K562 (cell line): ENCODE measurements at regions not wholly inside any gene's neighbourhood (a gene's known extent, or its start where the extent isn't known, plus 50 kb on each side); places are given as distances from the start of the nearest gene placed in this dataset.

Experiments used
- ATAC-seq: fragments of 200-7000 bp; cut with Tn5 transposase; 3 replicates; pipeline ENCODE4 v1.9.1; 2020; ENCODE audit warnings: moderate library complexity
- BruUV-seq: library from RNA; stranded (reverse); fragments of 400-500 nt; replicated peaks from 2 replicates; lab custom pipeline; 2021; lab: Mats Ljungman, UMichigan
- CTCF ChIA-PET: fragments of 300-600 bp; formaldehyde crosslinking; extraction: SDS; loops from one replicate; lab custom pipeline; 2021; ENCODE audit warnings: low intra/inter-chr PET ratio; lab: Yijun Ruan, JAX
- POLR2A ChIA-PET: fragments of 300-600, 350-650 bp; sonication (Branson Sonifier 250); formaldehyde crosslinking; extraction: SDS; loops from one replicate; lab custom pipeline; 2021; ENCODE audit warnings: antibody characterized with exemption, inconsistent platforms; lab: Yijun Ruan, JAX
- DNase-seq, 4 experiments: peaks; one replicate each; pipeline versions ENCODE4 v3.0.0 to v3.0.0-alpha.2; 2011 to 2018; ENCODE audit warnings: low spot score in 3 of 4, mixed read lengths in 3 of 4; ENCODE audit errors: extremely low read depth in 1 of 4
- FAIRE-seq: peaks from 2 replicates; lab custom pipeline; 2011; peaks lifted over from hg19 to GRCh38; lab: Jason Lieb, UNC
- H2AFZ ChIP-seq: 2 replicates; pipeline ENCODE4 v1.6.0; 2011; ENCODE audit warnings: low read depth, low read length, control low read depth, inconsistent platforms
- H3K27ac ChIP-seq: fragments of 200-600 bp; 3 replicates; pipeline ENCODE4 v1.8.0; 2011; ENCODE audit warnings: low read depth, mild to moderate bottlenecking, control low read depth, inconsistent platforms, low read length, moderate library complexity, mixed read lengths; ENCODE audit errors: extremely low read depth
- H3K27me3 ChIP-seq, 2 experiments: fragments of 300-600 bp in 1 of 2; 2 replicates in 1 of 2; 3 replicates in 1 of 2; pipeline versions ENCODE4 v1.6.0 to v1.8.0; 2011; ENCODE audit warnings: inconsistent platforms in 2 of 2, low read length in 2 of 2, mild to moderate bottlenecking in 1 of 2, mixed read lengths in 1 of 2, moderate library complexity in 1 of 2; ENCODE audit not compliant: control insufficient read depth in 2 of 2, insufficient read depth in 2 of 2
- H3K36me3 ChIP-seq: fragments of 300-600 bp; 3 replicates; pipeline ENCODE4 v1.8.0; 2011; ENCODE audit warnings: mild to moderate bottlenecking, low read length, inconsistent platforms; ENCODE audit not compliant: control insufficient read depth, insufficient read depth
- H3K4me1 ChIP-seq, 2 experiments: fragments of 200-600 bp in 1 of 2; replicated peaks in 1 of 2; 2 replicates in 1 of 2; 3 replicates in 1 of 2; pipeline versions ENCODE4 v1.5.1 to v1.8.0; 2011; ENCODE audit warnings: inconsistent platforms in 2 of 2, low read length in 2 of 2, mild to moderate bottlenecking in 1 of 2, mixed read lengths in 1 of 2, moderate library complexity in 1 of 2; ENCODE audit not compliant: control insufficient read depth in 2 of 2, insufficient read depth in 2 of 2
- H3K4me2 ChIP-seq: 2 replicates; pipeline ENCODE4 v1.6.1; 2011; ENCODE audit warnings: low read length, control low read depth, inconsistent platforms, mixed read lengths; ENCODE audit not compliant: insufficient read depth
- H3K4me3 ChIP-seq: fragments of 200-600 bp; sonication (generic), shearing (Covaris generic); 2 replicates; pipeline ENCODE4 v1.5.1; 2016; ENCODE audit warnings: control low read depth, inconsistent platforms
- H3K79me2 ChIP-seq: fragments of 200-600 bp; 3 replicates; pipeline ENCODE4 v1.8.0; 2011; ENCODE audit warnings: low read length, inconsistent platforms; ENCODE audit not compliant: control insufficient read depth, insufficient read depth
- H3K9ac ChIP-seq, 2 experiments: 2 replicates each; pipeline versions ENCODE4 v1.6.0 to v1.6.1; 2011; ENCODE audit warnings: low read depth in 2 of 2, low read length in 2 of 2, control low read depth in 1 of 2, inconsistent platforms in 1 of 2, mild to moderate bottlenecking in 1 of 2, mixed read lengths in 1 of 2; ENCODE audit not compliant: insufficient read depth in 1 of 2
- H3K9me1 ChIP-seq: one replicate; pipeline ENCODE4 v1.6.0; 2011; ENCODE audit warnings: inconsistent platforms, mild to moderate bottlenecking, low read length, moderate library complexity; ENCODE audit not compliant: control insufficient read depth, insufficient read depth
- H3K9me3 ChIP-seq: replicated peaks from 2 replicates; pipeline ENCODE4 v1.5.1; 2011; ENCODE audit warnings: low read depth, low read length, inconsistent platforms; ENCODE audit not compliant: control insufficient read depth, insufficient read depth
- H4K20me1 ChIP-seq: replicated peaks from 2 replicates; pipeline ENCODE4 v1.6.1; 2011; ENCODE audit warnings: low read length, inconsistent platforms, mixed read lengths; ENCODE audit not compliant: control insufficient read depth, insufficient read depth
- ARID4B ChIP-seq: sonication (generic); formaldehyde crosslinking; IDR thresholded peaks from 2 replicates; pipeline ENCODE4 v1.8.0; 2022; ENCODE audit warnings: mild to moderate bottlenecking, missing genetic modification reagents
- ATF2 ChIP-seq: sonication (generic); formaldehyde crosslinking; IDR thresholded peaks from 2 replicates; pipeline ENCODE4 v1.8.1; 2022; ENCODE audit warnings: missing genetic modification reagents
- CTCFL ChIP-seq: IDR thresholded peaks from 2 replicates; pipeline ENCODE4 v1.6.1; 2011; ENCODE audit warnings: borderline replicate concordance, low read depth, mild to moderate bottlenecking, moderate library complexity, low read length; ENCODE audit not compliant: insufficient read depth, poor library complexity, severe bottlenecking
- EGR1 ChIP-seq: fragments of 450-650 bp; conservative IDR thresholded peaks from 2 replicates; pipeline ENCODE4 v1.6.1; 2017; ENCODE audit warnings: mild to moderate bottlenecking
- GATAD2B ChIP-seq: fragments of 450-650 bp; IDR thresholded peaks from 2 replicates; pipeline ENCODE4 v1.6.1; 2017; ENCODE audit warnings: mild to moderate bottlenecking, borderline replicate concordance
- KDM1A ChIP-seq, 2 experiments: fragments of 450-650 bp; IDR thresholded peaks; 2 replicates each; pipeline ENCODE4 v1.6.1; 2016; ENCODE audit warnings: mild to moderate bottlenecking in 2 of 2
- NFIC ChIP-seq: fragments of 450-650 bp; IDR thresholded peaks from 2 replicates; pipeline ENCODE4 v1.6.1; 2017; ENCODE audit warnings: mild to moderate bottlenecking, inconsistent platforms
- PRMT5 ChIP-seq: sonication (generic); formaldehyde crosslinking; IDR thresholded peaks from 2 replicates; pipeline ENCODE4 v1.5.0; 2020; ENCODE audit warnings: missing genetic modification reagents
- RBM34 ChIP-seq: fragments of 200-400 bp; formaldehyde crosslinking; IDR thresholded peaks from 2 replicates; pipeline ENCODE4 v1.6.1; 2018; ENCODE audit warnings: low read length, borderline replicate concordance; ENCODE audit not compliant: insufficient read depth
- ZNF41 ChIP-seq: fragments of 250-450 bp; sonication (Bioruptor Pico); conservative IDR thresholded peaks from 2 replicates; pipeline ENCODE4 v1.4.0; 2020; ENCODE audit warnings: mild to moderate bottlenecking
- WGBS: fragments of 100-300 bp; shearing (Covaris generic); methylation state at CpG from one replicate; pipeline ENCODE4 v1.1.6; 2016; ENCODE audit warnings: low coverage, mixed read lengths; ENCODE audit not compliant: insufficient coverage; ENCODE audit errors: missing lambda C conversion rate; 5-methylcytosine and 5-hydroxymethylcytosine counted together
- in situ Hi-C: fragments of 300-500 bp; cut with MboI; formaldehyde crosslinking; loops from 4 replicates; pipeline ENCODE4 v1.15.0; 2018; ENCODE audit warnings: inconsistent platforms, mixed read lengths
- intact Hi-C: fragments of 100-400 bp; cut with micrococcal nuclease; formaldehyde crosslinking; loops from 2 replicates; pipeline ENCODE4 v1.14.2; 2022

- TF ChIP-seq CTCFL, result no peak
These were observed 1478.3 kb downstream of the UQCRFS1 start (continued) for GRCh38 chr19:27734496-27735220.

GRCh38 chr19:27733551-27734266 is 1479.2 kb downstream of the UQCRFS1 start:
- in situ Hi-C loops, result no loop called here
- ChIA-PET CTCF (no interaction called here), POLR2A (no interaction called here)
- Histone ChIP-seq H3K4me2 (no peak overlapping the region), H3K9ac (no peak overlapping the region), H3K9me3 (no peaks in the 10 kb centered on the region), H3K4me1 (no peaks in the 10 kb centered on the region), H4K20me1 (no peaks in the 10 kb centered on the region), H3K27me3 (no peaks in the 10 kb centered on the region), H2AFZ (no peak overlapping the region), H3K4me3 (no peak overlapping the region), H3K36me3 (no peaks in the 10 kb centered on the region), H3K79me2 (no peaks in the 10 kb centered on the region), H3K9me1 (no peaks in the 10 kb centered on the region), H3K27ac (no peak overlapping the region)
- BruUV-seq, result no TSS peak
- no peak for TF ChIP-seq ZNF41
- TF ChIP-seq ARID4B (CRISPR knock-in tag), result no peak
- no peak for TF ChIP-seq ATF2 (CRISPR knock-in tag)
- no peak for TF ChIP-seq PRMT5 (CRISPR knock-in tag)
- no peak for TF ChIP-seq KDM1A (IDR thresholded peaks at IDR 0.05)
- no peak for TF ChIP-seq GATAD2B
- no peak for TF ChIP-seq RBM34
- no peak for TF ChIP-seq EGR1
- no peak for TF ChIP-seq NFIC
- WGBS, result 45% methylated on average over 4 of the region's 4 CpGs
- intact Hi-C loops, result no loop called here
- ATAC-seq, result no peak
- no peak for DNase-seq
- FAIRE-seq, result no peak
